ENCODE measurements at regions not wholly inside any gene's neighbourhood (a gene's known extent, or its start where the extent isn't known, plus 50 kb on each side); places are given as distances from the start of the nearest gene placed in this dataset.
"Not testable (repeated sequence)": the region's sequence is repeated elsewhere in the genome, so short reads cannot be mapped to it uniquely, and the experiment has no call there.

DNA sequence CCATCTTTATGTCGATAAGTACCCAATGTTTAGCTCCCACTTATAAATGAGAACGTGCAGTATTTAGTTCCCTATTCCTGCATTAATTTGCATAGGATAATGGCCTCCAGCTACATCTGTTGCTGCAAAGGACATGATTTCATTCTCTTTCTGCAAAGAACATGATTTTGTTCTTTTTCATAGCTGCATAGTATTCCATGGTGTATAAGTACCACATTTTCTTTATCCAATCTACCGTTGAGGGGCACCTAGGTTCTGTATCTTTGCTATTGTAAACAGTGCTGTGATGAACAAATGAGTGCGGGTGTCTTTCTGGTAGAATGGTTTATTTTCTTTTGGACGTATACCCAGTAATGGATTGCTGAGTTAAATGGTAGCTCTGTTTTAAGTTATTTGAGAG lies 63.0 kb downstream of the HLX start:
- DNase-seq = no peak

DNA sequence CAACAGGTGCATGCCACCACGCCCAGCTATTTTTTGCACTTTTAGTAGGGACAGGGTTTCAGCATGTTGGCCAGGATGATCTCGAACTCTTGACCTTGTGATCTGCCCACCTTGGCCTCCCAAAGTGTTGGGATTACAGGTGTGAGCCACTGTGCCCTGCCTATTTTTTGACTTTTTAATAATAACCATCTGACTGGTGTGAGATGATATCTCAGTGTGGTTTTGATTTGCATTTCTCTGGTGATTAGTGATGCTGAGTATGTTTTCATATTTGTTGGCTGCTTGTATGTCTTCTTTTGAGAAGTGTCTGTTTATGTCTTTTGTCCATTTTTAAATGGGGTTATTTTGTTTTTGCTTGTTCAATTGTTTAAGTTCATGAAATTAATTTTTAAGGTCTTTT lies 63.7 kb downstream of the HLX start:
- not testable (repeated sequence) for DNase-seq

DNA sequence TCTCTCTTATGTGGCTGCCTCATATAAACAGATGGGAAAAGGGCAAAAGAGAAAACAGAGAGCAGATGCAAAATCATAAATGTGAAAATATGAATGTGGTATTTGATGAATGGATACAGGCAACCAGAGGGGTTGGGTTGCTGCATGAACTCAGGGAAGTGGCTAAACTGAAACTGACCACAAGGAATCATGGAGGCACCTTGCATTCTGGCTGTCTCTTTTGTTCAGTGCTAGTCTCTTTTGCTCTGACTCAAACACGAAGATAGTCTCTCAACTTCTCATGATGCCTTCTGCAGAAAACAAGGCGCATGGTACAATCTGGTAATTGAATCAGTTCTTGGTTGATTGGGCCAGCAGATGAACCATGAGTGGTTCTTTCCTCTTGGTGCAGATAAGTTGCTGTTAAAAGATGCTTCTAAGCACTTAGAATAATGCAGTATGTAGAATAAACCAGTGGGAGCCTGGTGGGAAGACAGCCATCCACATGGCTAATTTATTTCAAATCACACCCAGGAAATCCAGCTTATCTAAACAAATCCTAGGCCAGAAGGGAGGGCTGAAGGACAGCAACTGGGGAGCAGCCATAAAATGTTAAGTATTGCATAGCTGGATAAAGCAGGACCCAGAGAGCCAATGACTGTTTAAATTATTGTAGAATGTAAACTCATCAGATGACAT lies 64.2 kb downstream of the HLX start:
- DNase-seq = no peak

DNA sequence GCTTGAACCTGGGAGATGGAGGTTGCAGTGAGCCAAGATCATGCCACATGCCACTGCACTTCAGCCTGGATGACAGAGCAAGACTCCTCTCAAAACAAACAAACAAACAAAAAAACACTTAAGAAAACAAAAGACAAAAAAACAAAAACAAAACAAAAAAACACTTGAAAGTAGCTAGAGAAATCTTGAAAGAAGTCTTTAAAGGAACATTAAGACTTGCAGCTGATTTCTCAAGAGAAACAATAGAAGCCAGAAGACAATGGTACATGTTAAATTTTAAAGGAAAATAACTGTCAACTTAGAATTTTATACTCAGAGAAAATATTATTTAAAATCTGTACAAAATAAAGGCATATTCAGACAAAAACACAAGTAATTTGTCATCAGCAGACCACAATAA lies 71.3 kb downstream of the HLX start:
- DNase-seq = no peak

DNA sequence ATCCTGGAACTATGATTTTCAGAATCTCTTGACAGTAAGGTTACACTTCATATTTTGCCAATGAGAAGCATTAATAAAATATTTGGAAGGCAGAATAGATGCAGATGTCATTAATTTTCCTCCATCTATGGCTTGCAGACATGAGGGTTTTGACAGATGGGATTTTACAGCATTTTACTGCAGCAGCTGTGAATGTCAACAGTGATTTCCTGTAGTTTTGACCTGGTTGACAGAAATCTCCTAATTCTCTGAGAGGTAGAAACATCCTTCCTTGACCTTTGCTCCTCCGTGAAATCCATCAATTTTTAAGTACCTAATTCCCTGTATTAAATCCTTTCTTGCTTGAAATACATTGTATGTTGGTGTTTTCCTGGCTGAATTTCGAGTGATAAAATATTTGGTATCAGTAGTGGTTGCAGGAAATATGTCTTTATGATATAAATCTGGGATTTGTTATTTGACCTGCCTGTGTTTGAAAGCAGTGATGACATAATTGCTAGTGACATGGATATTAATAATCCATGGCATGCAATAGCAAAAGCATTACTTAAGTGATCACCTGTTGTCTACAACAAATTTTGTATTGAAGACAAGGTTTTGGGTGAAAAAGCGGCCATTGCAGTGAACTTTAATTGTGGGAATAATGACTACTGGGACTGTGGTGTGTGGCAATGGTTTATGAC lies 73.9 kb downstream of the HLX start:
- DNase-seq = no peak

DNA sequence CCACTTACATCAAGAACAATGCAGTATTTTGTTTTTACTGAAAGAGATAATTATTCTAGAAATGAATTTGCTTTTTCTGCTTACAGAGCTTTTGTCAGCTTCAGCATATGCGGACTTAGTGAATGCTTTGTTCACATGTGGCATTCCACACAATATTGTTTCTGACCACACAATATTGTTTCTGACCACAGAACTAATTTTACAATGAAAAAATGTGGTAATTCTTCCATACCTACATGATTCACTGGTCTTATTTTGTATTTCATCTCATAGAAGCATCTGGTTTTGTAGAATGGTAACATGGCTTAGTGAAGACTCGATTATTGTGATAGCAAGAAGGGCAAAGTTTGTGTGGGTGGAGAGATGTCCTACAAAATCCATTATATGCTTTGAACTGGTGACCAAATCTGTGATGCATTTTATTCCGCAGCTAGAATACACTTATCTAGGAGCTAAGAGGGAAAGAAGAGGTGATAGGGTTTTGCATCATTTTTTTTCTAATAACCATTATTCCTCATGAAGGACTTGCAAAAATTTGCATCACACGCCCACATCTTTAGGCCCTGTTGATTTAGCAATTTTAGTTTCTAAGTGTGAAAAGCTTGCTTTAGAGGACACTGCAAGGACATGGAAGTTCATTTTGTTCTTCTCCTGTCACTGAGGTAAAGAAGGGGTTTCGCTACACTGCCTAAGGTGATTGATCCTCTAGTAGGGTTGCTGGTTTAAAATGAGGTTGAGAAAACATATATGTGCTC lies 75.3 kb downstream of the HLX start:
- no peak for DNase-seq

DNA sequence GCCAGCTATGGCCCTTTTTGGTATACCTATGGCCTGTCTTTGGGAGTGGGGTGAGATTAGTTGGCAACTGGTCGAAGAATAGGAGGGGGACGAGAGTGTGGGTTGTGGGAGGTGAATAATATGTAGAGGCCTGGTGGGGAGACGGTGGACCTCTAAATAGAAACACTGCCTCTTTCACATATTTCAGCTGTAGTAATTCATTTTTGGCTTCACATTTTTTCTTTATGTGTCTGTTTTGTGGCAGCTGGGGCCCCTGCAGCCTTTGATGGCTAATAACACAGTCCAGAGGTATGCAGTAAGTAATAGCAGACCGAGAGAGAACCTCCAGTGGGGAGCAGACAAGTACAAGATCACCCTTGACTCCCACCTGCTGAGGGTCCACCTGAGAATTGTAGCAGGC lies 75.9 kb downstream of the HLX start:
- no peak for DNase-seq

DNA sequence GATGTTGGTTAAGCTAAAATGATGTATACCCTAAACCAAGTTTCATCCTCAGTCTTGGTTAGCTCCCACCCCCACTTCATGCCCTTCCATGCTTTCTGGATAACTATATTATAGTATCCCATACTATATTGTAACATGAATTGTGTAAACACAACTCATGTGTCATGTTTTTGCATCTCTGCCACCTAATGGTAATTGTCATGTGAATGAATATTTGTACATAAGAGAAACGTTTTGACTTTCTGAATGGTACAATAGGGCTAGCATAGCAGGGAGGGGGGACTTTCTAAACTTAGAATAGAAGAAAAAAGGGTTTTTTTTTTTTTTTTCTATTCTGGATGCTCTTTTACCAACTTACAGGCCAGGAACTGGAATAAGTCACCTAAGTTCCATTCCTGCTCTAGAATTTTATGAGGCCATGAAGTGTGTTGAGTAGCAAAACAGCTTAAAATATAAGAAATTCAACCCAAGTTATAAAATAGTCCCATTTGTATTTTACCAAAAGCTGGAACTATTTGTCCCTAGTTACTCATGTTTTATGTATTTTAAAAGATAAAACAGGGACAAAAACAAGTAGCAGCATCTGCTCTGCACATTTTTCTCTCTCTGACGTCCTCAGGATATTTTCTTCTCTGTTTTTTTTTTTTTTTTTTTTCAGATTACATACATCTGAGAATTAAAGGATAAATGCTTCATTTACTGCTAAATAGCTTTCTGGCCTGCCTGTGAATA lies 77.4 kb downstream of the HLX start:
- DNase-seq = no peak

DNA sequence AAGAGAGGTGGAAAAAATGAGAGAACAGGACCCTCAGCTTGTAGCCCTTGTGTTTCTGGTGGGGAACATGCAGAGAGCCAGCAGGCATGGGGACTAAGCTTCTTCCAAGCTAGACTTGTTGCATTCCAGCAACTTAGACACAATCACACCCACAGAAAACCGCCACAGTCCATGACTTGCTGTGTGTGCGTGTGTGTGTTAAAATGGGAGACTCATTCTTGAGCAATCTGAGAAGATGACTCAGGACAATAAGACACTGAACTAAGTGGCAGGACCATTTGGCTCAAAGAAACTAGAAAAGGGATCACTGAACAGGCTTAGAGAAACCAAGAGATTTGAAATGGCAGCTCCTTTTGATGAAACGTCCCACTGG lies 78.0 kb downstream of the HLX start:
- DNase-seq = no peak

DNA sequence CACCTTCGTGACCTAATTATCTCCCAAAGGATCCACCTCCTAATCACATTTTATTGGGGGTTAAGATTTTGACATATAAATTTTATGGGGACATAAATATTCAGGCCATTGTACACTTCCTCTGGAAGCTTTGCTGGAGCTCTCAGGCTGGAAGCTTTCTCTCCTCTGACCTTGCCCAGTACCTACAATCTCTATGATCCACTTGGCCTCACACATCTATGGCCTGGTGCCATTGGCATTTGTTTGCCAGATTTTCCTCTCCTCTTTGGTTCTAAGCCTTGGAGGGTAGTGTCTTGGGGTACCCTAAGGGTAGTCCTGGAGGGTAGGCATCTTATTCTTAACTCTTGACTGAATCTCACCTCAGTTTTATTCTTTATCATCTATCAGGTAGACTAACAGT lies 79.0 kb downstream of the HLX start:
- DNase-seq = no peak

DNA sequence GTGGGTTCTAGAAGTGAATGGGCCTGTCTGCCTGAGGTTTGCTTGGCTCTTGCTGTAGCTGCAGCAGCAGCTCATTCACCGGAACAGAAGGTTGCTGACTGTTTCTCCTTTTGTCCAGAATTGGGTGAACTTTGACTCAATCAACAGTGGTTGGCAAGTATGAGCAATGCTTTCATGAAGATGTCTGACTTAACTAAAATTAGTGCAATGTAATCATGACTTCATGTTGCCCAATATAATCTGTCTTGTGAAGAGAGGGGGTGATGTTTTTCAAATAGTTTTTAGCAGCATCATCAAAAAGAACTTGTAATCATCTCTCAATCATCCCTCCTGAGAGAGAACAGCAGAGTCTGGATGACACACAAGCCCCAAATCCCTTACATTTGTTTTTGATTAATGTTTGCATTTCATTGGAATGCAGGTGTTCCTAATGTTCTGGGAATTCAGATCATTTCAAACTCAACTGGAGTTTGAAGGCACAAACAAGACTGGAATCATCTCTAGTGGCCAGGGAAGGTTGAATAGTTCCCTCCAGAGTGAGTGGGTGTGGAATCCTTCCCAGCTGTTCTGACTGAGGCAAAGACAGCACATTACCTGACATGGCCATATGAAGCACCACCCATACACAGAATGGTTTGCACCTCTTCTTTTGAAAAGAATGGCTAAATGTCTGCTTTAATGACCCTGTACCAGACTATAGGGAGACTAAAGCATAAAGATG lies 82.9 kb downstream of the HLX start:
- DNase-seq = no peak

DNA sequence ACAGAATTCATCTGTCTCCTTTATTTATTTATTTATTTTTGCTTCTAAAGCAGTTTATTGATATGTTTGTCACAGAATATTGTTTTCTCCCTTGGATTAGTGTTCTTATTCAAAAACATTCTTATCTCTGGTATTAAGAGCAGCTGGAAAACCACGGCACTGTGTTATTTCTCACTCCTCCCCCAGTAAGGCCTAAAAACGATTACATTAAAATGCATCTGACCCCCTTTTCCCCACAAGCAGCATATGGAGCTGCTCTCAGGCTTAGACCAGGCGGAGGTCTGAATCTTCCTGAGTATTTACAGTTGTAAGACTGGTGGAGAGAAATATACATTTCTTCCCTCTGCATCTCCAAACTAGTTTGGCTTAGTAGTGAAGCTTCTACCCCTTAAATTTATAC lies 86.8 kb downstream of the HLX start:
- no peak for DNase-seq

DNA sequence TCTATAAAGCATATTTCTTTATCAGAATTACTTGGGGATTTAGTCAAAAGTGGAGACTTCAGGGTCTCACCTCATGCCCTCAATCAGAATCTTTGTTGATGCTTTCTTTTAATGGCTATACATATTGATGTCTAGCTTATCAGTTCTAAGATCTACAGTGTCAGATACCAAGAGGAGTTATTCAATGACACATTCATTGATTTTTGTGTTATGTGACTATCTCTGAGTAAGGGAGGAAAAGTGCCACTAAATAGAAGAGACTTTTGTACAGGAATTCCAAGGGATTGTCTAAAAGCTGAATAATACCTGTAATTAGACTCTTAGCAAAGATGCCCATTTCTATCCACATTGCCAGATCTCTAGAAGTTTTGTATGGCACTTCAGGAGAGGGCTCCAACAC lies 87.2 kb downstream of the HLX start:
- DNase-seq = no peak

DNA sequence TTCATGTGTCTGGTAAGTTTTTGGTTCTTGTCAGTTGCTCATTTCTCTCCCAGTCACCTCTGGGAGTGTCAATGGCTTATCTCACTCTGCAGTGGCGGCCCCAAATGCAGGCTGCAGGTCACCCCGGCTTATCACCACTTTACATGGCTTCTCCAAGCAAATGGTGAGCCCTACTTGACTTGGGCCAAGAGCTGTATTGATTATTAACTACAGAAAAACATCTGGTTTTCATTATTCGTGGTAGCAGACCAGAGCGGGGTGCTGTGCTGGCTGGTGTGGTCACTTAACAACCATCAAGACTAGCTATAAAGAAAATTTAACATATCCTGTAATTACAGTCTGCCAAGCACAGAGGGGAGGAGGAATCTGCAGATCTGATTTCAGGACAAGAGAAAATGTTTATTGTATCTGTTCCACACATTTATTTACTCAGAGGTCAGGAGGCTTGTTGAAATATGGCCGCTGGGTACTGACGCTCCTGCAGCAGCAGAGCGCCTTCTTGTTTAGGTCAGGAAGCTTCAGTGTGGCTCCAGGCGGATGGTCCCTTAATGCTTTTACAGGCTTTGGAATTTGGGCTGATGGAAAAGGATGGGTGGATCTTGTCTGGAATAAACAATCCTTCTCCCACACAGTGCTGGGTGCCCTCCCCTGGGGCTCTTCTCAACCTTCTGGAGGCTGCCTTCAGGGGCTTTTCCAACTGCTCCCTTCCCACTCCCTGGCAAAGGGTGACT lies 87.8 kb downstream of the HLX start:
- no peak for DNase-seq

DNA sequence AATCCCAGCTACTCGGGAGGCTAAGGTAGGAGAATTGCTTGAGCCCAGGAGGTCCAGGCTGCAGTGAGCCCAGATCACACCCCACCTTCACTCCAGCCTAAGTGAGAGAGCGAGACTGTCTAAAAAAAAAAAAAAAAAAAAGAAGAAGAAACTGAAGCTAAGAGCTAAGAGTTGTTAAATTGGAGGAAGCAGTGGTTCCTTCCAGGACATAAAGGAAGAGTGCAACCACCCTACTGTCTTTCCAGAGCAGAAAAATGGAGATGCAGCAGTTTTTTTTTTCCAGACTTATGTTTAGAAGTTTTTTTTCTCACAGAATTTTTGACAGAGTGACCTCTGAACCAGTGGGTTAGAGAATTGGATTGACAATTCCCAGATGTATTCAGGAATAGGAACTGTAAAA lies 88.7 kb downstream of the HLX start:
- DNase-seq = no peak

DNA sequence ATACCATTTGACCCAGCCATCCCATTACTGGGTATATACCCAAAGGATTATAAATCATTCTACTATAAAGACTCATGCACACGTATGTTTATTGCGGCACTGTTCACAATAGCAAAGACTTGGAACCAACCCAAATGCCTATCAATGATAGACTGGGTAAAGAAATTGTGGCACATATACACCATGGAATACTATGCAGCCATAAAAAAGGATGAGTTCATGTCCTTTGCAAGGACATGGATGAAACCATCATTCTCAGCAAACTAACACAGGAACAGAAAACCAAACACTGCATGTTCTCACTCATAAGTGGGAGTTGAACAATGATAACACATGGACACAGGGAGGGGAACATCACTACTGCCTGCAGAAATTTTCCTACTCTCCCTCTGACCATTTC lies 90.0 kb downstream of the HLX start:
- DNase-seq = not testable (repeated sequence)

DNA sequence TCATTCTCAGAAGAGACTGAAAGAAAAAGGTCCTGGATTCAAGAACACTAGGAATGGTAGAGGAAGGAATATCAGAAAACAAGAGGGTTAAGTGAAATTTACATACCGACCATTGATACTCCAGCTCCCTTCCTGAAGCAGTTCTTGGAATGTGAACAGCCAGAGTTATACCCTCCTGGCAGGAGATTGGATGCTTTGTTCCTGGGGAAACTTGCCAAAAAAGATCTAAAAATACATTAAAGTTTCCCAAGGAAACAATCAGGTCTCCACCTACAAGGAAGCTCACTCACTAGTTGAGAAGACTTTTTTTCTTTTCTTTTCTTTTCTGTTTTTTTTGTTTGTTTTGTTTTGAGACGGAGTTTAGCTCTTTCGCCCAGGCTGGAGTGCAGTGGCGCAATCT lies 91.1 kb downstream of the HLX start:
- no peak for DNase-seq

DNA sequence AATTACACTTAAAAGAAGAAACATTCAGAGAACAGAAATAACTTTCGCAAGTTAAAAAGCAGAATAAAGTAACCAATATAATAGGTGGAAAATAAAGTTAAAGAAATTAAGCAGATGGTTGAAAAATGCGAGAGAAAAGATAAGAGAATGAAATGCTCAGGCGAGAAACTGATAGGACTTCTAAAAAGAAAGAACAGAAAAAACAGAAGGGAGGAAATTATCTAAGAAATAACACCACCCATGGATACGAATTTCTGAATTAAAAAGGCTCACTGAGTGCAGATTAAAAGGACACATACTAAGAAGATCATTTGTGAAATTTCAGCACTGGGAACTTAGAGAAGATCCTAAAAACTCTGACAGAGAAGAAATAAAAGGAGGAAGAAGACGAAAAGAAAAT lies 92.0 kb downstream of the HLX start:
- DNase-seq = no peak

DNA sequence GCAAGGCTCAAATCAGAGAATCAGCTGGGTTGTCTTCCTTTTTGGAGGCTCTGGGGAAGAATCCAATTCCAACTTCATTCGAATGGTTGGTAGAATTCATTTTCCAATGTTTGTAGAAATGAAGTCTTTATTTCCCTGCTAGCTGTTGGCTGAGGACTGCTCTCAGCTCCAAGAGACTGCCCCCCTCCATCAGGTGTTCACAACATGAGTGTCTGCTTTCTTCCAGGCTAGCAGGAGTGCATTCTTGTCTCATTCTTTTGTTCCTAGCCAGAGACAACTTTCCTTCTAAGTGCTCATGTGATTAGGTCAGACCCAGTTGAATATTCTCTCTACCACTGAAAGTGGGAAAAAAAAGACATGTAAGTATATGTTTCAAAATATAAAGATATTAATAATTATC lies 95.2 kb downstream of the HLX start:
- no peak for DNase-seq

DNA sequence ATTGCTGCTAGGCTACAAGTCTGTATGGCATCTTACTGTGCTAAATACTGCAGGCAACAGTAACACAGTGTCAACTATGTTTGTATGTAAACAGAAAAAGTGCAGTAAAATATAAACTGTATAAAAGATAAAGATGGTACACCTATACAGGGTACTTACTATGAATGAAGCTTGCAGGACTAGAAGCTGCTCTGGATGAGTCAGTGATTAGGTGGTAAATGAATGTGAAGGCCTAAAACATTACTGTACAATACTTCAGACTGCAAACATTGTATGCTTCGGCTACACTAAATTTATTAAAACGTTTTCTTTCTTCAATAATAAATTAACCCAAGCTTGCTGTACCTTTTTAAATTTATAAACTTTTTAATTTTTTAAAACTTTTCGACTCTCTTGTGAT lies 97.1 kb downstream of the HLX start:
- no peak for DNase-seq

DNA sequence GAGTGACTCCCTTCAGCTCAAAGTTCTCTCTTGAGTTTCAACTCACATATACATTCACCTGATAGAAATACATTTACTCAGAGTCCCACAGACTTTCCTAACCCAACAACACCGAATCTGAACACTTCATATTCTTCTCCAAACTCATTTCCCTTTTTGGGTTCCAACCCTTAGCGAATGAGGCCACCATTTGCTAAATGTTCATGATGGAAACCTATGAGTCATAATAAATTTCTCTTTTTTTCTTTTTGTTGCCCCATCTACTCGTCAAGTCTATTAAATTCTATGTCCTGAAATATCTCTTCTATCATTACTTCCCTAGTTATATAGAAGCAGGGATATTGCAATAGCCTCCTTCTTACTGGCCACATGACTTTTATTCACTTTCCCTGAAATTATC lies 100.1 kb downstream of the HLX start:
- DNase-seq = no peak

Data from amygdala (tissue), 56 donors.